G401 (cell line): ENCODE measurements at regions not wholly inside any gene's neighbourhood (a gene's known extent, or its start where the extent isn't known, plus 50 kb on each side); places are given as distances from the start of the nearest gene placed in this dataset.
A peak's percentile ranks its signal among the peaks of the same experiment; 100 is the strongest.
"Not testable (repeated sequence)": the region's sequence is repeated elsewhere in the genome, so short reads cannot be mapped to it uniquely, and the experiment has no call there.

Experiments used
- DNase-seq: peaks from one replicate; pipeline ENCODE4 v3.0.0-alpha.2; 2015; ENCODE audit warnings: low spot score
- in situ Hi-C: cut with HindIII; loops from 2 replicates; pipeline ENCODE4 v1.10.0; 2016; ENCODE audit warnings: low sequenced_read_pairs, mixed read lengths

GRCh38 chr5:135154197-135154596, 120.2 kb upstream of the PITX1 start:
- no peak for DNase-seq
- in situ Hi-C loops = no loop called here

- DNase-seq = no peak
- in situ Hi-C loops = no loop called here
Measured at GRCh38 chr5:135153661-135154060, 119.6 kb upstream of the PITX1 start.

- no peak for DNase-seq
- in situ Hi-C loops = no loop called here
Measured at GRCh38 chr5:135153259-135153658, 119.2 kb upstream of the PITX1 start.

- in situ Hi-C loops, DNase-seq: not testable (repeated sequence)
Measured at GRCh38 chr5:135151660-135152059, 117.6 kb upstream of the PITX1 start.

GRCh38 chr5:135151256-135151655, 117.2 kb upstream of the PITX1 start:
- DNase-seq = no peak
- in situ Hi-C loops = no loop called here

GRCh38 chr5:135150767-135151166, 116.7 kb upstream of the PITX1 start:
- DNase-seq = no peak
- in situ Hi-C loops = no loop called here

GRCh38 chr5:135149956-135150723, 116.1 kb upstream of the PITX1 start:
- in situ Hi-C loops = no loop called here
- no peak for DNase-seq

GRCh38 chr5:135149229-135149955, 115.4 kb upstream of the PITX1 start:
- no peak for DNase-seq
- in situ Hi-C loops = no loop called here

GRCh38 chr5:135147294-135148090, 113.5 kb upstream of the PITX1 start:
- in situ Hi-C loops = no loop called here

GRCh38 chr5:135145985-135146384, 112.0 kb upstream of the PITX1 start:
- no peak for DNase-seq
- in situ Hi-C loops = no loop called here

More at GRCh38 chr5:135147294-135148090, 113.5 kb upstream of the PITX1 start:
- DNase-seq = no peak

- DNase-seq, in situ Hi-C loops: not testable (repeated sequence)
Measured at GRCh38 chr5:135143682-135144081, 109.7 kb upstream of the PITX1 start.

- no peak for DNase-seq
- in situ Hi-C loops = no loop called here
Measured at GRCh38 chr5:135141303-135142268, 107.6 kb upstream of the PITX1 start.

- in situ Hi-C loops = no loop called here
- DNase-seq = no peak
Measured at GRCh38 chr5:135140446-135141204, 106.6 kb upstream of the PITX1 start.

- DNase-seq = no peak
Measured at GRCh38 chr5:135139381-135140134, 105.5 kb upstream of the PITX1 start.

GRCh38 chr5:135138116-135138850, 104.3 kb upstream of the PITX1 start:
- in situ Hi-C loops = no loop called here
- DNase-seq = peak; percentile 2

More at GRCh38 chr5:135139381-135140134, 105.5 kb upstream of the PITX1 start:
- in situ Hi-C loops = no loop called here

GRCh38 chr5:135137146-135137915, 103.3 kb upstream of the PITX1 start:
- in situ Hi-C loops = no loop called here
- DNase-seq = no peak
